GM21515 (cell line): ENCODE measurements at regions not wholly inside any gene's neighbourhood (a gene's known extent, or its start where the extent isn't known, plus 50 kb on each side); places are given as distances from the start of the nearest gene placed in this dataset.

Source experiments
- ATAC-seq: cut with Tn5 transposase; IDR thresholded peaks from one replicate; pipeline ENCODE4 v1.9.1; 2021; ENCODE audit not compliant: unreplicated experiment

- ATAC-seq, result no peak
Observed at GRCh38 chr20:40494248-40494647, 194.8 kb downstream of the MAFB start.

GRCh38 chr20:40493549-40493948 lies 195.5 kb downstream of the MAFB start:
- ATAC-seq, result no peak

DNA sequence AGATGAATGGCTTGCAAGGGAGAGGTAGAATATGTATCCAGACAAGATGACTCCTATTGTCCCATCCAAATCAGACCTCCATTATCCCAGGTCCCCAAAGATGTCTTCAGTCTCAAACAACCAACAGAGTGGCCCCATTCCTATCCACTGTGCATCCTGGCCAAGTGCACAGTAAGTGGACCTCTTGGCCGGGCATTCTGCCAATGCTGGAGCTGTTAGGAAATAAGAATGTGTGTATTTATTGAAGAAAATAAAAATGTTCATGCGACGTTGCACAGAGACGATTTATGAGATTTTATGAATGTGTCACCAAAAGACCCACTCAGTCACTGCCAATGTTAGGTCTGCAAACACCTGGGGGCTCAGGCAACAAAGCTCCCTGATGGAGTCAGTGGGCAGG lies 196.0 kb downstream of the MAFB start:
- no peak for ATAC-seq

DNA sequence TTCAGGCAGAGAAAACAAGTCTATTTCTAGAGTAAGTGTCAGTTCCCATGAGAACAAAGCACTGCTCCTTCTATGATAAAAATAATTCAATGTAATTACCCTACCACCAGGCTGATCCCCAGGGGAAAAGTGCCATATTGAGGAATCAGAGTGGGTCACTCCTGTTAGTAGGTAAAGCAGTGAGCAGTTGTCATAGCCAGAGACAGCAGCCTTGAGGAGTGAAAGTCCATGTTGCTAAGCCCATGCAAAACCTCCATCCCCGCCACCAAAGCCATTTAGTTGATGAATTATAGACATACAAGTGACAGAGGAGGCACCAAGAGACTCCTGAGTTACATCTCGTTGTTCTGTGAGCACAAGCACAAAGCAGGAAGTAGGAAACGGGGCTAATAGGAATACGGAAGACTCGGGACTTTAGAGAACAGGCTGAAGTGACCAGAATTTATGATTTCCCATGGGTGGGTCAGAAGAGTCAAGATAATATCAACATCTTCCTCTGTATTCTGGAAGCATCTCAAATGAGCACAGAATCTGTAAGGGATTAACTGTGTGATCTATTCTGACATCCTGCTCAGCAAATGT lies 197.9 kb downstream of the MAFB start:
- no peak for ATAC-seq

- ATAC-seq, result no peak
Observed at GRCh38 chr20:40489886-40490285, 199.2 kb downstream of the MAFB start.

DNA sequence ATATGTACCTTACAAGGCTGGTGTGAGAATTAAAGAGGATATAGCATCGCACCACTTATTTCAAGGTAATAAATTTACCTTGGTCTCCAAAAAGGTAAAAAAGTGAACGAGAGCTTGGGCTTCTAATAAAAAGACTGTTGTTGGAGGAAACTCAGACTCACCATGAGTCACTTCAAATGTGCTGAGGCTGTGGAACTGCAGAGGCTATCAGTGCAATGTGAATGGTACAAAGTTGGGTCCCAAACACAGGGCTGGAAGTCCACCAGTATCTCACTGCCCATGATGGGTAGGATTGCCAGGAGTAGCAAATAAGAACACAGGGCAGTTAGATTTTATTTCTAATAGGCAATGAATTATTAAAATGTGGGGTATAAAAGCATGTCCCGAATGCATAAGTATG lies 200.6 kb downstream of the MAFB start:
- no peak for ATAC-seq

GRCh38 chr20:40486297-40486696 lies 202.7 kb downstream of the MAFB start:
- no peak for ATAC-seq

- ATAC-seq, result no peak
Observed at GRCh38 chr20:40481743-40482458, 207.1 kb downstream of the MAFB start.

DNA sequence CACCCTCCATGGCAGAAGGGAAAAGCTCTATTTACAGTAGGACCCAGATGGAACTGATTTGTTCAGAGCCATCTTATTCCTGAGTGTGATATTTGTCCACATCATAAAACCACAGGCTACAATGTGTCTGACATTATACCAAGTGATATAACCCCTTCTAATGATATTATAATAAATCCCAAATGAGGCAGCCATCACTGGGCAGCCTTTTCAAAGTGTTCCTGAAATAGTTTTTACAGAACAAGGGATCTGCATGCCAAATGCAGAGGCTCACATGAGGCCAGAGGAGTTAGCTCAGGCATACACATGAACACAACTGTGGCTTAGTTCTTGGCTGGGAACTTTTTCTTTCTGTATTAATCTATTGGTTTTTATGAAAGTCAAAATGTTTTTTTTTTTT lies 207.7 kb downstream of the MAFB start:
- no peak for ATAC-seq

DNA sequence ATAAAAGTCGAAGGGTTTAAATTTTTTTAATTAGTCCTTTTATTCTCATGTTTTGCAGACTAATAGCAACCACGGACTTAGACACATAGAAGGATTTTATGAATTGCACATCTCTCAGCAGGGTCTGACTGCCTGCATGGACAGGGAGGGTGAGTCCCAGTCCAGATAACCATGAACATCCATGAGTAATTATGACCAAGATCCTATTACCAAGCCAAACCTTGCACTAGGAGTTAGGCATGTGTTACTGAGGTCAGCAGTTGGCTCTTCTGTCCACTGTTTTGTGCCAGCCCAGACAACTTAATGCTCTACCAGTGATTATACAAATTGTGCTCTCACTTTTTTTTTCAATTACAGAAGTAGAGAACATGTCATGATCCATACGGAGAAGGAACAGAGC lies 211.2 kb downstream of the MAFB start:
- ATAC-seq, result no peak

DNA sequence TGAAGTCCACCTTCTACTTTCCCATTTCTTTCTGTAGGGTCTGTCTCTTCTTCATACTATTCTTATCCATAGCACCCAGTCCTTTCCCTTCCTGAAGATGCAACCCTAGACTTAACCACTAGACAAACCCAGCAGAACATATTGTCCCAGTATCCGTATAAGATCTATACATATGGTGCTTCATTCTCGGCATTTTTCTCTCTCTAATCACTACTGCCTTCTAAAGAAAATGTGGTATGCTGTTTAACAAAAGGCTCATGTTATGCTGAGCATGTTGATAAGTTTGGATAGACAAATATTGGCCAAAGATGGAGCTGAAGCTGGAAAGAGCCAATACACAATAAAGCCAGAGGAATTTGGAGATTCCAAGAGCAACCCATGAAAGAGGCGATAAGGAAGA lies 212.6 kb downstream of the MAFB start:
- ATAC-seq, result no peak

- ATAC-seq, result no peak
Observed at GRCh38 chr20:40472905-40473304, 216.1 kb downstream of the MAFB start.

DNA sequence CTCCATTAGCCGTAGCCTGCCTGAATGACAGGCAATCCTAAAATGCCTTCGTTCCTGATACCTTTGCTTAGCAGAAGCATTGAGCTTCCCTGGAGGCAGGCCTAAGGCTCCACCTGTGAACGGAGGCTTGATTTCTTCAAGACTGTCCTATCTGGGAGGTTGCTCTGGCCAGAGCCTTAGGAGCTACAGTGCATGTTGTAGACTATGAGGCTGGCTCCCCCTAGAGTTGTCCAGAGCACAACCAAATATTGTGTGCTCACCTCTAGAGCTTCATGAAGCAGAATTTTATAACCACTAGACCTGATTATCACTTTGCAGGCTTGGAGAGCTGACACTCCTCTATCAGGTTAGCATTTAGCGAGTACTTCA lies 217.8 kb downstream of the MAFB start:
- ATAC-seq, result no peak

DNA sequence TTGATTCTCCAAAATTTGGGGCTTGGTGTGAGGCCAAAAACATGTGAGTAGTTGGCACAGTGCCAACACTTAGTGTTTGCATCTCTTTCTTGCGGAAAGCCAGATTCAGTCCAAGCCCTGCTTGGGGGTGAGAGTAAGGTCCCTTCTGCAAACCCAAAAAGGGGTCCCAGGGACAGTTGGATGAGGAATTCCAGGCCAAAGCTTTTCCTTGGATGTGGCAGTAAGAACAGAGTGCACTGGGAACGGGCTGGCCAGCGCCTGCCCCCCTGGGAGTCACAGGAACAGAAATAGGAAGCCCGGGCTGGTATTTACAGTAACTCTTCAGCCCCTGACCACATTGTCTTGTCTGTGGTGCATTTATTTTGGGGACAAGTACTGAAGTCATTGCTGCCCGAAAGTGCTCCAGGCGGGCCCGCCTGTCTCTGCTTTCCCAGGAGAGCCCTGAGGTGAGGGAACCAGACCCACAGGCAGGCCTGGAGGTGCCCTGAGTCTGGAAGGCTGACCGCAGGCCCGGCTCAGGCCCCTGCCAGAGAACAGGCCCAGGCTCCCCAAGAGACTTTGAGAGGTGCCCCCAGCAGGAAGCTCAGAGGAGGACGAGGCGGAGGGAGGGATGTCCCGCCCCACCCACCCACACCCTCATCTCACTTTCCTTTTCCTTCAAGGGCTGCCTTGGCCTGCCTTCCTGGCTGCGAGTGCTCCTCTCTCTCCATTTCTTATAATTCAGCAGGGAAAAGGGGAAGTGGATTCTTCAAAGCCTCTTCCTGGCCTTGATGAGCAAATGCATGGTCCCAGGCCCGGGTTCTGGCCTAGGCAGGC lies 218.4 kb downstream of the MAFB start:
- no peak for ATAC-seq

DNA sequence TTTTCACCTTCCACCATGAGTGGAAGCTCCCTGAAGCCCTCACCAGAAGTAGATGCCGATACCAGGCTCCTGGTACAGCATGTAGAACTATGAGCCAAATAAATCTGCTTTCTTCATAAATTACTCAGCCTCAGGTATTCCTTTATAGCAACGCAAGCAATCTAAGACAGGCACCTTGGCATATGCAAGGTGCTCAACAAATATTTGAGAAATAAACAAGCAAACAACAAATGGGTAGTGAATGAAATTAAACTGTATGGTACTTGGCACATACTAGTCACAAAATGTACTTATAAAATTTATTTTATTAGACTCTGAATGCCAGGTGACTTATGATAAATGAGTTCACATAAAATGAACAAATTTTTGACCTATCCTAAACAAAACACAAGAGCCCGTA lies 220.3 kb downstream of the MAFB start:
- no peak for ATAC-seq

DNA sequence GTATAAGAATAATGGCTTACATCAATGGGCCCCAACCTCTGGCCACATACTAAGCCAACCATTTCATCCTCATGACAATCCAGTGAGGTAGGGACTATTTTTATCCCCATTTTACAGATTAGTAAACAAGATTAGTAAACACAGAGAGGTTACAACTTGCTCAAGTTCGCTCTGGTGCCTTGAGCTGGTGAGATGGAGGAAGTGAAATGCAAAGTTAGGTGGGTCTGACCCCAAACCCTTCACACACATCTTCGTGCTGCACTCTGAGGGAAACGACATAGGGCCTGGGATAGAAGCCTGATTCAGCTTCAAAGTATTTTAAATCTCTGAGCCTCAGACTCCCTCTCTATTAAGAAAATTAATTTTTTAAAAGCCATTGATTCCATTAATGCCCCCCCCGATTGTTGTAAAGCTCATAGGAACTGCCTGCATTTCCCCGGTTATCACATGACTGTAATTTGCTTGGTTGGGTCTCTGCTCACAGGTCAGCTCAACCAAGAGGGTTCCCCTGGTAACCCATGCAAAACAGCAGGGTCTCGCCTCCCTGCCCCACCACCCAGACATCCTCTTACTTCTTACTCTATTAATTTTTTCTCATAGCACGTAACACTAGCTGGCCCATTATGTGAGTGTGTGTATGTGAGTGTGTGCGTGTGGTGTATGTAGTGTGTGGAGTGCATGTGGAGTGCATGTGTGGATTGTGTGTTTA lies 221.2 kb downstream of the MAFB start:
- no peak for ATAC-seq

DNA sequence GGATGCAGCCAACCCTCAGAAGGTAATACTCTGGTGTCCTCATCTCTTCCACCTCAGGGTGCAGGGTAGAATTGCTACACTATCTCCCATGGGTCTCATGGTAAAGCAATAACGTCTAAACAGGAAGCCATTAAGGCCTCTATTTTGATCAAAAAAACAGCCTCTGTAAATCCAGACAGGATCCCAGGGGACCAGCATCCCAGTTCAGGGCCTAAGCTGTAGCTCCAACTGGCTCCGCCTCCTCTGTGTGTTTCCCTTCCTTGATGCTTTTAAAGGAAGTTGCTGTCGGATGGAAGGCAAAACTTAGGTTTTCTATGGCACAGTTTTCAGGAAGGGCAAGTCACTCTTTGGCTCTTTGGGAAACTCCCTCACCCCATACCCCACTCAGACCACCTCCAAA lies 222.0 kb downstream of the MAFB start:
- no peak for ATAC-seq

- ATAC-seq, result no peak
Observed at GRCh38 chr20:40464731-40465208, 224.3 kb downstream of the MAFB start.

- no peak for ATAC-seq
Observed at GRCh38 chr20:40463171-40463570, 225.9 kb downstream of the MAFB start.

- no peak for ATAC-seq
Observed at GRCh38 chr20:40462566-40462965, 226.5 kb downstream of the MAFB start.

DNA sequence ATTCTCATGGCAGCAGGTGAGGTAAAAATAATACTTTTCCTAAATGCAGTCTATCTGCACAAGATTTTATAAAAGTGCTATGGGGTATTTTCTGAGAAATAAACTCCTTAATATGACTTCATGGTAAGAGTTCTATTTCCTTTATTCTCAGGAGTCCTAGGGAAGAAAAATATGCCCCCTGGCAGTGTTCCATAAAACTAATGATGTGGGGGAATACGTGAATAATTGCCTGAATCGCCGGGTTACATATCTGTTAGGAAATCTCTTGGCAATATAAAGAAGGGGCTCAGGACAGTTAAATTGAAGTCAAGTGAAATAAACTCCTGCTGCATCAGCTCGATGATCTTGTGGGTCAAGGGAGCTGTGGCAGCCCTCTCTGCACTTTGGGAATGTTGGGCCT lies 229.7 kb downstream of the MAFB start:
- no peak for ATAC-seq

DNA sequence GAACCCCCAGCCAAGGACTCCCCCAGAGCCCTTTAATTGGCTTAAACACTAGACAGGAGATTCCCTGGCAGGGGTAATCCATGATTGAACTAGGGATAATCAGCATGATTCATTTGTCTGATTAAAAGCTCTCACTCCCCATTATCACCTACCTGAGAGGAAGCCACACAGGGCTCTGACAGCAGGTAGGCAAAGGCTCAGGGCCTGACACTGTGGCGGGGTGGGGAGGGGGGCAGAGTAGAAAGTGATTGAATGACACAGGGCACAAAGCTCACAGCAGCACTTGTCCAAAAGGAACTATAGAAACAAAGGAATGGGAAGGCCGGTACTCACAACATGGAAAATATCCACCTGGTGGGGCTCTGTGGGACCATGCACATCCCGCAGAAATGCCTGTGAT lies 231.6 kb downstream of the MAFB start:
- no peak for ATAC-seq
